ENCODE measurements at regions not wholly inside any gene's neighbourhood (a gene's known extent, or its start where the extent isn't known, plus 50 kb on each side); places are given as distances from the start of the nearest gene placed in this dataset.

GRCh38 chr12:92078167-92079053 is 67.2 kb downstream of the BTG1 start:
- peak; percentile 94 for DNase-seq
- Mint-ChIP-seq H3K9me3 (no peaks in the 10 kb centered on the region), H3K27ac (peak overlapping the region; percentile 96), H3K36me3 (ENCODE audit: low read depth) (no peaks in the 10 kb centered on the region), H3K27me3 (ENCODE audit: insufficient read depth) (peaks cover 2% of the 10 kb centered on the region; the same call in 1 of the 2 replicates), H3K4me3 (peak overlapping the region; percentile 68), H3K4me1 (ENCODE audit: low read depth) (peaks cover 85% of the 10 kb centered on the region)
- no peak for TF ChIP-seq CTCF (IDR thresholded peaks at IDR 0.05)

GRCh38 chr12:92077530-92077929 is 68.1 kb downstream of the BTG1 start:
- peak overlapping the region; percentile 96 for H3K27ac Mint-ChIP-seq
- TF ChIP-seq CTCF (IDR thresholded peaks at IDR 0.05) = no peak
- peaks cover 84% of the 10 kb centered on the region for H3K4me1 Mint-ChIP-seq (ENCODE audit: low read depth)
- H3K9me3 Mint-ChIP-seq = no peaks in the 10 kb centered on the region
- peaks cover 2% of the 10 kb centered on the region; the same call in 1 of the 2 replicates for H3K27me3 Mint-ChIP-seq (ENCODE audit: insufficient read depth)
- peak overlapping the region; percentile 68 for H3K4me3 Mint-ChIP-seq
- DNase-seq = no peak
- no peaks in the 10 kb centered on the region for H3K36me3 Mint-ChIP-seq (ENCODE audit: low read depth)

GRCh38 chr12:92076101-92076500 is 69.5 kb downstream of the BTG1 start:
- no peak for DNase-seq
- Mint-ChIP-seq H3K4me3 (peak overlapping the region; percentile 55), H3K4me1 (ENCODE audit: low read depth) (peaks cover 74% of the 10 kb centered on the region), H3K9me3 (no peaks in the 10 kb centered on the region), H3K27me3 (ENCODE audit: insufficient read depth) (peaks cover 2% of the 10 kb centered on the region; the same call in 1 of the 2 replicates), H3K36me3 (ENCODE audit: low read depth) (no peaks in the 10 kb centered on the region), H3K27ac (peak overlapping the region; percentile 96)
- no peak for TF ChIP-seq CTCF (IDR thresholded peaks at IDR 0.05)

GRCh38 chr12:92075425-92075914 is 70.2 kb downstream of the BTG1 start:
- Mint-ChIP-seq H3K27me3 (ENCODE audit: insufficient read depth) (peaks cover 2% of the 10 kb centered on the region; the same call in 1 of the 2 replicates), H3K4me3 (peak overlapping the region; percentile 55), H3K4me1 (ENCODE audit: low read depth) (peaks cover 74% of the 10 kb centered on the region), H3K36me3 (ENCODE audit: low read depth) (no peaks in the 10 kb centered on the region), H3K27ac (peak overlapping the region; percentile 96), H3K9me3 (no peaks in the 10 kb centered on the region)
- no peak for TF ChIP-seq CTCF (IDR thresholded peaks at IDR 0.05)
- DNase-seq = peak; percentile 69

GRCh38 chr12:92074889-92075288 is 70.8 kb downstream of the BTG1 start:
- Mint-ChIP-seq H3K27me3 (ENCODE audit: insufficient read depth) (peaks cover 2% of the 10 kb centered on the region; the same call in 1 of the 2 replicates), H3K27ac (peak overlapping the region; percentile 96), H3K9me3 (no peaks in the 10 kb centered on the region), H3K4me3 (peak overlapping the region; percentile 16; the same call in 1 of the 2 replicates), H3K4me1 (ENCODE audit: low read depth) (peaks cover 74% of the 10 kb centered on the region), H3K36me3 (ENCODE audit: low read depth) (no peaks in the 10 kb centered on the region)
- DNase-seq = no peak
- no peak for TF ChIP-seq CTCF (IDR thresholded peaks at IDR 0.05)

Data from HFFc6 (cell line).